Esophagus squamous epithelium (tissue), 5 donors: ENCODE measurements at regions not wholly inside any gene's neighbourhood (a gene's known extent, or its start where the extent isn't known, plus 50 kb on each side); places are given as distances from the start of the nearest gene placed in this dataset.

Experiments used
- DNase-seq: peaks from one replicate; lab custom pipeline; 2025; lab: John Stamatoyannopoulos, UW
- H3K27ac ChIP-seq, 4 donors: fragments of 200-600 bp; sonication (generic); one replicate each; pipeline ENCODE4 v1.5.1; 2016 to 2019; ENCODE audit warnings: mild to moderate bottlenecking in 1 of 4
- H3K27me3 ChIP-seq, 4 donors: fragments of 200-600 bp; sonication (generic); 1 replicate in 3 of 4; 2 replicates in 1 of 4; pipeline versions ENCODE4 v1.5.1 to v1.6.0; 2017 to 2021; ENCODE audit warnings: antibody characterized with exemption in 1 of 4
- H3K36me3 ChIP-seq, 3 donors: fragments of 200-600 bp; sonication (generic); one replicate each; pipeline ENCODE4 v1.5.1; 2016 to 2019
- H3K4me1 ChIP-seq, 3 donors: fragments of 200-600 bp; sonication (generic); one replicate each; pipeline ENCODE4 v1.5.1; 2017 to 2019
- H3K4me3 ChIP-seq, 4 donors: fragments of 200-600 bp; sonication (generic); 1 replicate in 3 of 4; 2 replicates in 1 of 4; pipeline ENCODE4 v1.5.1; 2016 to 2019; ENCODE audit warnings: mild to moderate bottlenecking in 2 of 4, moderate library complexity in 1 of 4
- H3K9me3 ChIP-seq, 3 donors: fragments of 200-600 bp; sonication (generic); one replicate each; pipeline ENCODE4 v1.5.1; 2016 to 2019
- POLR2A ChIP-seq, 4 donors: fragments of 450-650 bp; IDR thresholded peaks; one replicate each; pipeline ENCODE4 v1.6.1; 2017; ENCODE audit warnings: antibody characterized with exemption in 4 of 4, mild to moderate bottlenecking in 4 of 4, moderate library complexity in 3 of 4
- WGBS, 2 donors: methylation state at CpG; one replicate each; pipeline ENCODE4 v1.1.5; 2018; 5-methylcytosine and 5-hydroxymethylcytosine counted together
- intact Hi-C: fragments of 100-400 bp; cut with DNase I; formaldehyde crosslinking; loops from one replicate; pipeline ENCODE4 v1.15.0; 2022
- TF ChIP-seq, protein P1 (sequence below), 6 experiments: fragments of 450-650 bp in 4 of 6; fragments of 200-600 bp in 2 of 6; sonication (generic) in 2 of 6; IDR thresholded peaks; one replicate each; pipeline ENCODE4 v1.5.1; 2016 to 2019; ENCODE audit warnings: antibody characterized with exemption in 6 of 6, mild to moderate bottlenecking in 4 of 6, moderate library complexity in 4 of 6
- donor health status: DM: yes; HTN: yes; CAD: no.

DNA sequence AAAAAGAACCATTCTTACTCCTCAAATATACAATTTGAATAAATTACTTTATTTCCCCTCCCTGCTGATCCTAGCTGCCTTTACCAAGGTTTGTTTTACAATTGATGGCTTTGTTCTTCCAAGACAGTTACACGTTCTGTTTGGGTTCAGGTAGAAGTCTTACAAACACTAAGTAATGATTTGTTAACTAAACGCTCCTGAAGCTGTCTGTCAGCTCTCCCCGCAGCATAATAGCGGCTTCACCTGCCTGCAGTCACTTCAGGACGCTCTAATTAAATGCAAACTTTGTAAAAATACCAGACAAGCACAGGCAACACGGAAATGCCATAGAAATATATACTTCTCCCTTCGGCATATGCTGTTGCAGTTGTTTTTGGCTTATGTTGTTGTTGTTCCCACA, 176.4 kb upstream of the MDFIC2 start:
- no peak for TF ChIP-seq POLR2A (IDR thresholded peaks at IDR 0.05)
- TF ChIP-seq, protein P1, sequence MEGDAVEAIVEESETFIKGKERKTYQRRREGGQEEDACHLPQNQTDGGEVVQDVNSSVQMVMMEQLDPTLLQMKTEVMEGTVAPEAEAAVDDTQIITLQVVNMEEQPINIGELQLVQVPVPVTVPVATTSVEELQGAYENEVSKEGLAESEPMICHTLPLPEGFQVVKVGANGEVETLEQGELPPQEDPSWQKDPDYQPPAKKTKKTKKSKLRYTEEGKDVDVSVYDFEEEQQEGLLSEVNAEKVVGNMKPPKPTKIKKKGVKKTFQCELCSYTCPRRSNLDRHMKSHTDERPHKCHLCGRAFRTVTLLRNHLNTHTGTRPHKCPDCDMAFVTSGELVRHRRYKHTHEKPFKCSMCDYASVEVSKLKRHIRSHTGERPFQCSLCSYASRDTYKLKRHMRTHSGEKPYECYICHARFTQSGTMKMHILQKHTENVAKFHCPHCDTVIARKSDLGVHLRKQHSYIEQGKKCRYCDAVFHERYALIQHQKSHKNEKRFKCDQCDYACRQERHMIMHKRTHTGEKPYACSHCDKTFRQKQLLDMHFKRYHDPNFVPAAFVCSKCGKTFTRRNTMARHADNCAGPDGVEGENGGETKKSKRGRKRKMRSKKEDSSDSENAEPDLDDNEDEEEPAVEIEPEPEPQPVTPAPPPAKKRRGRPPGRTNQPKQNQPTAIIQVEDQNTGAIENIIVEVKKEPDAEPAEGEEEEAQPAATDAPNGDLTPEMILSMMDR (IDR thresholded peaks at IDR 0.05): no peak
- WGBS, 2 donors: 29 to 34% methylated on average over 7 of the region's 7 CpGs
- Histone ChIP-seq H3K27ac (no peak overlapping the region), H3K4me1 (no peaks in the 10 kb centered on the region), H3K9me3 (no peaks in the 10 kb centered on the region), H3K27me3 (peaks cover 0 to 3% (median 0%) of the 10 kb centered on the region in 4 donors), H3K4me3 (no peak overlapping the region), H3K36me3 (no peaks in the 10 kb centered on the region)
- intact Hi-C loops: no loop called here
- no peak for DNase-seq

DNA sequence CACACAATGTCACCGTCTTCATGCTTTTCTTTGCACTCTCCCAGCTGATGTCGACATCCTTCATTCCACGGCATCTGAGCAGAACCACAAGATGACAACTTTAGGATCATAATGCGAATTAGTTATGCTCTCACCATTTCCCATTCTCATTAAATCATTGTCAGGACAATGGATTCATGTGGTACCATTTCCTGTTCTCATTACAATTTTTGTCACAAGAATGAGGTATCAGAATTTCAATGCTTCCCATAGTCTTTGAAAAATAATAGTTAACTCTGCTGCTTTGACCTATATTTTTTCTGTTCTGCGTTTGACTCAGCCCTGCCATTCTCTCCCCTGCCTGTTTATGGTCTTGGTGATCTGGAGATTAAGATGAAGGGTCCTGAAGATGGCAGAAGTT, 175.7 kb upstream of the MDFIC2 start:
- no peaks in the 10 kb centered on the region for H3K36me3 ChIP-seq
- peaks cover 0 to 3% (median 0%) of the 10 kb centered on the region in 4 donors for H3K27me3 ChIP-seq
- H3K27ac ChIP-seq: no peak overlapping the region
- no peak overlapping the region for H3K4me3 ChIP-seq
- intact Hi-C loops: no loop called here
- TF ChIP-seq, protein P1 (IDR thresholded peaks at IDR 0.05): no peak
- no peak for TF ChIP-seq POLR2A (IDR thresholded peaks at IDR 0.05)
- DNase-seq: no peak
- 64 to 70% methylated on average over 5 of the region's 5 CpGs for WGBS, 2 donors
- no peaks in the 10 kb centered on the region for H3K4me1 ChIP-seq
- no peaks in the 10 kb centered on the region for H3K9me3 ChIP-seq

DNA sequence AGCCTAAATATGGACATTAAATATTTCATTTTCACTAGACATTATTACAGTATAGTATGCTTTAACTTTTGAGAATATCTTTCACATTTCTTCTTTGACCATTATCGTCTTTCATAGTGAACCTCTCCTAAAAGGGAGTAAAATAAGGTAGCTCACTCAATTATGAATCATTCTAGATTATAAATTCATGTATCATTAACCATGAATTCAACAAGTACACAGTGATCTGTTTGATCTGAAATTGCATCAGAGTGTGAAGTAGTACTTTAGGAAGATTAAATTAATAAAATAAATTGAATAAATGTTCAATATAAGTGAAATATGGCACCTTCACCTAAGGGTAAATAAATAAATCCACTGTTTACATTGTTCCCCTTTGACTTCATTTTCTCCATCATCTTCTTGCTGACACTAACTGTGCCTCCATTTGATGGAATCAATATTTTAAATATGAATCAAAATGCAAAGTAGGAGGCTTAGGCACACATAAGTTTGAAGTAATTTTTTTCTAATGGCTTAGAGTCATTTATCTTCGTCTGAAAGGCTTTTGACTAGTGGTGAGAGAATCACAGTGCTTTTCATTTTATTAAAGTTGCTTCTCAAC, 174.1 kb upstream of the MDFIC2 start:
- no peak overlapping the region for H3K27ac ChIP-seq
- TF ChIP-seq POLR2A (IDR thresholded peaks at IDR 0.05): no peak
- TF ChIP-seq, protein P1 (IDR thresholded peaks at IDR 0.05): no peak
- WGBS, 2 donors: 44 to 63% methylated on average over 2 of the region's 2 CpGs

DNA sequence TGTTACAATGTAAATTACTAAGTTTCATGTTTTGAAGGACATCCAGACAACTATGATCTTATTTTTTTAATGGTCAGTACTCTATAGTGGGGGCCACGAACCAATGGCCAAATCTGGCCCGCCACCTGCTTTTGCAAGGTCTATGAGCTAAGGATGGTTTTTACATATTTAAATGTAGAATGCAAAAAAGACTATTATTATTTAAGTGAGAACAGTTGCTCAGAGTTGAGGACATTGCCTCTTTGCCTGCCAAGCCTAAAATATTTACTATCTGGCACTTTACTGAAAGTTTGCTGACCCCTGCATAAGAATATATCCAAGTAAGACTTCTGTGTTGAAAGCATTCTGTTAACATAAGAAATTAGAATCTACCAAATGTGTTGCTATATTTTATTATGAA, 163.7 kb upstream of the MDFIC2 start:
- no peaks in the 10 kb centered on the region for H3K27me3 ChIP-seq
- no peaks in the 10 kb centered on the region for H3K9me3 ChIP-seq
- no peak overlapping the region for H3K27ac ChIP-seq
- 74 to 79% methylated on average over 2 of the region's 2 CpGs for WGBS, 2 donors
- DNase-seq: no peak
- TF ChIP-seq POLR2A (IDR thresholded peaks at IDR 0.05): no peak
- TF ChIP-seq, protein P1 (IDR thresholded peaks at IDR 0.05): no peak
- no peaks in the 10 kb centered on the region for H3K36me3 ChIP-seq
- no peak overlapping the region for H3K4me3 ChIP-seq
- intact Hi-C loops: no loop called here
- H3K4me1 ChIP-seq: no peaks in the 10 kb centered on the region

More for the DNA sequence above, 174.1 kb upstream of the MDFIC2 start:
- intact Hi-C loops: no loop called here
- no peak for DNase-seq
- no peak overlapping the region for H3K4me3 ChIP-seq
- no peaks in the 10 kb centered on the region for H3K36me3 ChIP-seq
- H3K27me3 ChIP-seq: peaks cover 0 to 3% (median 0%) of the 10 kb centered on the region in 4 donors
- H3K4me1 ChIP-seq: no peaks in the 10 kb centered on the region
- H3K9me3 ChIP-seq: no peaks in the 10 kb centered on the region

DNA sequence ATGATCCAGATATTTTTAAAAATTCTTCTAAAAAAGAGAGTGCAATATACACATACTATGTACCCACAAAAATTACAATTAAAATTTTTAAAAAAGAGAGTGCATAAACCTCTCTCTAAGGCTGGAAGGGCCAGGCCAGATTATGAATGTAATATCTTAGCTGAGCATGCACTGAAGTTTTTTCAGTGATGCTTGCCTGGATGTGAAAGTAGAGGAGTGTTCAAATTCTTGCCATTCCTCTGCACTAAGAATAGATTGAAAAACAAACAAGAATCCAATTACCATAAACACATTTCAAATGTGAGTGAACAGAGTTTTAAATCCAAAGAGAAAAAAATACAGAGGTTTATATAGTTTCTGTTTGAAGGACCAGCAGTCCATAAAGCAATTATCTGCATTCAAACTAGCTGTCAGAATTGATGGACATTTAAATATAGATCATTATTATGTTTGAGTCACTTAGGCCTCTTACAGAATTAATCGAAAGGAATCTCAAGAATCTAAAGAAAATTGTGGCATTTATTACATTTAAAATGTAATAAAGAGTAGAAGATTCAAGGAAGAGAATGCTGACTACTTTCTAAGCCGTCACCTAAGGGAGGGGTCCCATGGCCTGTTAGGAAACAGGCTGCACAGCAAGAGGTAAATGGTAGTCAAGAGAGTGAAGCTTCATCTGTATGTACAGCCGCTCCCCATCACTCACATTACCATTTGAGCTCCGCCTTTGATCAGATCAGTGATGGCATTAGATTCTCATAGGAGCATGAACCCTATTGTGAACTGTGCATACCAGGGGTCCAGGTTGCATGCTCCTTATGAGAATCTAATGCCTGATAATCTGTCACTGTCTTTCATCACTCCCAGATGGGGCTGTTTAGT, 159.3 kb upstream of the MDFIC2 start:
- intact Hi-C loops: no loop called here
- no peaks in the 10 kb centered on the region for H3K9me3 ChIP-seq
- H3K4me3 ChIP-seq: no peak overlapping the region
- WGBS, 2 donors: 82 to 85% methylated on average over 4 of the region's 4 CpGs
- DNase-seq: no peak
- H3K27ac ChIP-seq: no peak overlapping the region
- H3K36me3 ChIP-seq: no peaks in the 10 kb centered on the region
- H3K27me3 ChIP-seq: peaks cover 0 to 3% (median 0%) of the 10 kb centered on the region in 4 donors
- H3K4me1 ChIP-seq: no peaks in the 10 kb centered on the region
- TF ChIP-seq, protein P1 (IDR thresholded peaks at IDR 0.05): no peak
- no peak for TF ChIP-seq POLR2A (IDR thresholded peaks at IDR 0.05)
